ENCODE measurements at regions not wholly inside any gene's neighbourhood (a gene's known extent, or its start where the extent isn't known, plus 50 kb on each side); places are given as distances from the start of the nearest gene placed in this dataset.

- Histone ChIP-seq H3K27ac (ENCODE audit: control insufficient read depth, insufficient read depth) (no peak overlapping the region), H3K4me2 (ENCODE audit: control insufficient read depth, insufficient read depth) (no peak overlapping the region), H3K4me3 (no peak overlapping the region), H2AFZ (ENCODE audit: control insufficient read depth, low read depth, low read length) (no peak overlapping the region; the same call in 1 of the 2 replicates), H4K20me1 (ENCODE audit: control insufficient read depth, insufficient read depth) (no peaks in the 10 kb centered on the region), H3K9ac (ENCODE audit: control insufficient read depth, insufficient read depth, low read length) (no peak overlapping the region), H3K36me3 (ENCODE audit: control insufficient read depth in 2 of 2, insufficient read depth in 2 of 2, low read length in 1 of 2) (no peaks in the 10 kb centered on the region), H3K4me1 (ENCODE audit: control insufficient read depth, insufficient read depth, low read length) (no peaks in the 10 kb centered on the region), H3K79me2 (ENCODE audit: control insufficient read depth, insufficient read depth, low read length) (no peaks in the 10 kb centered on the region), H3K9me3 (replicated peaks; ENCODE audit: control insufficient read depth, insufficient read depth, low read length) (no peaks in the 10 kb centered on the region), H3K27me3 (replicated peaks in 1 of 2; ENCODE audit: control insufficient read depth in 2 of 2, insufficient read depth in 2 of 2, low read length in 1 of 2) (no peaks in the 10 kb centered on the region)
- POLR2A ChIA-PET: interaction anchor here (0.6 kb wide), 1 partner anchor 1988 kb away, joined by 5 read pairs; no protein-coding TSS in a partner anchor
- SMC1A ChIA-PET (ENCODE audit: uncharacterized antibody, unreplicated experiment): interaction anchor here (0.6 to 2.3 kb wide), 11 partner anchors 9 to 482 kb away, joined by 3 to 39 read pairs (median 3); no protein-coding TSS in a partner anchor
- no TSS peak for BruUV-seq (replicated peaks)
- in situ Hi-C loops (cut with MboI) (no loop called here), intact Hi-C loops (cut with micrococcal nuclease; ENCODE audit: unreplicated experiment) (loop anchor here (1.0 to 10.0 kb wide), 4 partner anchors 19 to 1189 kb away; no protein-coding TSS in a partner anchor)
- no peak for DNase-seq (ENCODE audit: low read depth, low spot score)
- WGBS (ENCODE audit: insufficient coverage, insufficient replicate concordance, low lambda C conversion rate, missing lambda C conversion rate): 29% methylated on average over 3 of the region's 3 CpGs
- CTCF ChIA-PET: interaction anchor here (0.6 to 2.7 kb wide), 19 partner anchors 9 to 483 kb away, joined by 3 to 52 read pairs (median 4); no protein-coding TSS in a partner anchor
- FAIRE-seq: peak; percentile 89
- RAD21 ChIA-PET (ENCODE audit: unreplicated experiment): interaction anchor here (0.6 to 1.7 kb wide), 10 partner anchors 16 to 1361 kb away, joined by 3 to 36 read pairs (median 4); no protein-coding TSS in a partner anchor
- ATAC-seq: peak; percentile 99
- TF ChIP-seq TAF1 (IDR thresholded peaks at IDR 0.05; ENCODE audit: borderline replicate concordance, low read depth, low read length) (no peak), TARDBP (IDR thresholded peaks at IDR 0.05; ENCODE audit: borderline replicate concordance) (no peak), SMAD1 (IDR thresholded peaks at IDR 0.05; ENCODE audit: low read depth, partially characterized antibody) (no peak), BCLAF1 (IDR thresholded peaks at IDR 0.05) (no peak), ZNF384 (IDR thresholded peaks at IDR 0.05; ENCODE audit: borderline replicate concordance, low read depth, low read length) (peak; percentile 95), IRF4 (IDR thresholded peaks at IDR 0.05; ENCODE audit: low read depth, low read length) (no peak), MTA2 (IDR thresholded peaks at IDR 0.05; ENCODE audit: low read depth) (no peak), RAD21 (IDR thresholded peaks at IDR 0.05; ENCODE audit: insufficient read depth, low read depth, low read length) (peak; percentile 82), SKIL (IDR thresholded peaks at IDR 0.05; ENCODE audit: low read depth, poor library complexity, severe bottlenecking) (no peak), EED (IDR thresholded peaks at IDR 0.05; ENCODE audit: low read depth) (no peak), SMC3 (IDR thresholded peaks at IDR 0.05; ENCODE audit: borderline replicate concordance, low read length) (peak; percentile 72; the same call in 1 of the 2 replicates)
- TF ChIP-seq, protein P1, sequence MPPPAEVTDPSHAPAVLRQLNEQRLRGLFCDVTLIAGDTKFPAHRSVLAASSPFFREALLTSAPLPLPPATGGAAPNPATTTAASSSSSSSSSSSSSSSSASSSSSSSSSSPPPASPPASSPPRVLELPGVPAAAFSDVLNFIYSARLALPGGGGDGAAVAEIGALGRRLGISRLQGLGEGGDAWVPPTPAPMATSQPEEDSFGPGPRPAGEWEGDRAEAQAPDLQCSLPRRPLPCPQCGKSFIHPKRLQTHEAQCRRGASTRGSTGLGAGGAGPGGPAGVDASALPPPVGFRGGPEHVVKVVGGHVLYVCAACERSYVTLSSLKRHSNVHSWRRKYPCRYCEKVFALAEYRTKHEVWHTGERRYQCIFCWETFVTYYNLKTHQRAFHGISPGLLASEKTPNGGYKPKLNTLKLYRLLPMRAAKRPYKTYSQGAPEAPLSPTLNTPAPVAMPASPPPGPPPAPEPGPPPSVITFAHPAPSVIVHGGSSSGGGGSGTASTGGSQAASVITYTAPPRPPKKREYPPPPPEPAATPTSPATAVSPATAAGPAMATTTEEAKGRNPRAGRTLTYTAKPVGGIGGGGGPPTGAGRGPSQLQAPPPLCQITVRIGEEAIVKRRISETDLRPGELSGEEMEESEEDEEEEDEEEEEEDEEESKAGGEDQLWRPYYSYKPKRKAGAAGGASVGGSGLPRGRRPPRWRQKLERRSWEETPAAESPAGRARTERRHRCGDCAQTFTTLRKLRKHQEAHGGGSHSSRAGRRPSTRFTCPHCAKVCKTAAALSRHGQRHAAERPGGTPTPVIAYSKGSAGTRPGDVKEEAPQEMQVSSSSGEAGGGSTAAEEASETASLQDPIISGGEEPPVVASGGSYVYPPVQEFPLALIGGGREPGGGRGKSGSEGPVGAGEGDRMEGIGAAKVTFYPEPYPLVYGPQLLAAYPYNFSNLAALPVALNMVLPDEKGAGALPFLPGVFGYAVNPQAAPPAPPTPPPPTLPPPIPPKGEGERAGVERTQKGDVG (CRISPR knock-in tag; IDR thresholded peaks at IDR 0.05): no peak
- TF ChIP-seq, protein P2, sequence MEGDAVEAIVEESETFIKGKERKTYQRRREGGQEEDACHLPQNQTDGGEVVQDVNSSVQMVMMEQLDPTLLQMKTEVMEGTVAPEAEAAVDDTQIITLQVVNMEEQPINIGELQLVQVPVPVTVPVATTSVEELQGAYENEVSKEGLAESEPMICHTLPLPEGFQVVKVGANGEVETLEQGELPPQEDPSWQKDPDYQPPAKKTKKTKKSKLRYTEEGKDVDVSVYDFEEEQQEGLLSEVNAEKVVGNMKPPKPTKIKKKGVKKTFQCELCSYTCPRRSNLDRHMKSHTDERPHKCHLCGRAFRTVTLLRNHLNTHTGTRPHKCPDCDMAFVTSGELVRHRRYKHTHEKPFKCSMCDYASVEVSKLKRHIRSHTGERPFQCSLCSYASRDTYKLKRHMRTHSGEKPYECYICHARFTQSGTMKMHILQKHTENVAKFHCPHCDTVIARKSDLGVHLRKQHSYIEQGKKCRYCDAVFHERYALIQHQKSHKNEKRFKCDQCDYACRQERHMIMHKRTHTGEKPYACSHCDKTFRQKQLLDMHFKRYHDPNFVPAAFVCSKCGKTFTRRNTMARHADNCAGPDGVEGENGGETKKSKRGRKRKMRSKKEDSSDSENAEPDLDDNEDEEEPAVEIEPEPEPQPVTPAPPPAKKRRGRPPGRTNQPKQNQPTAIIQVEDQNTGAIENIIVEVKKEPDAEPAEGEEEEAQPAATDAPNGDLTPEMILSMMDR (IDR thresholded peaks at IDR 0.05 in 2 of 3, conservative IDR thresholded peaks at IDR 0.05 in 1 of 3; ENCODE audit: control insufficient read depth in 2 of 3, extremely low read depth in 1 of 3, insufficient read depth in 1 of 3, low read depth in 3 of 3, low read length in 3 of 3): peak; percentile 71 to 84 (median 73)
Measured at GRCh38 chr18:72652990-72653593, 109.0 kb upstream of the CBLN2 start.
